ENCODE measurements at regions not wholly inside any gene's neighbourhood (a gene's known extent, or its start where the extent isn't known, plus 50 kb on each side); places are given as distances from the start of the nearest gene placed in this dataset.

- Histone ChIP-seq H3K27ac (ENCODE audit: low read length) (no peak overlapping the region), H3K4me1 (ENCODE audit: control insufficient read depth, insufficient read depth, low read length) (no peaks in the 10 kb centered on the region), H3K36me3 (ENCODE audit: control insufficient read depth, insufficient read depth, low read length) (no peaks in the 10 kb centered on the region), H3K9me3 (ENCODE audit: control insufficient read depth, insufficient read depth, low read depth, low read length) (no peaks in the 10 kb centered on the region), H3K4me3 (ENCODE audit: low read depth in 2 of 2, low read length in 2 of 2) (no peak overlapping the region), H3K27me3 (ENCODE audit: control insufficient read depth, insufficient read depth, low read length) (no peaks in the 10 kb centered on the region)
- BruUV-seq (replicated peaks) = no TSS peak
- ChIA-PET POLR2A (no interaction called here), CTCF (no interaction called here)
- in situ Hi-C loops (cut with HindIII; ENCODE audit: low pct_unique_long_range_greater_than_20kb, low sequenced_read_pairs) (no loop called here), intact Hi-C loops (cut with micrococcal nuclease; ENCODE audit: unreplicated experiment) (no loop called here)
- TF ChIP-seq POLR2AphosphoS5 (IDR thresholded peaks at IDR 0.05; ENCODE audit: low read depth, low read length) = no peak
- TF ChIP-seq CTCF (IDR thresholded peaks at IDR 0.05) = no peak
- no peak for TF ChIP-seq TCF7L2 (IDR thresholded peaks at IDR 0.05; ENCODE audit: low read depth, low read length)
- TF ChIP-seq REST (IDR thresholded peaks at IDR 0.05; ENCODE audit: insufficient read depth in 1 of 2, low read depth in 2 of 2, low read length in 1 of 2) = no peak
- TF ChIP-seq SIN3A (IDR thresholded peaks at IDR 0.05; ENCODE audit: borderline replicate concordance, insufficient read depth, low read depth, low read length) = no peak
- DNase-seq (ENCODE audit: low read depth, low spot score) = no peak
- no peak for ATAC-seq
Observed at GRCh38 chr13:73667756-73668155, 466.4 kb downstream of the KLF12 start.

GRCh38 chr13:73665261-73665660 lies 468.9 kb downstream of the KLF12 start:
- H3K4me1 ChIP-seq (ENCODE audit: control insufficient read depth, insufficient read depth, low read length) = no peaks in the 10 kb centered on the region
- ChIA-PET CTCF (no interaction called here), POLR2A (no interaction called here)
- TF ChIP-seq SIN3A (IDR thresholded peaks at IDR 0.05; ENCODE audit: borderline replicate concordance, insufficient read depth, low read depth, low read length) = no peak
- no peak for TF ChIP-seq TCF7L2 (IDR thresholded peaks at IDR 0.05; ENCODE audit: low read depth, low read length)
- no peak for TF ChIP-seq POLR2AphosphoS5 (IDR thresholded peaks at IDR 0.05; ENCODE audit: low read depth, low read length)
- TF ChIP-seq REST (IDR thresholded peaks at IDR 0.05; ENCODE audit: insufficient read depth in 1 of 2, low read depth in 2 of 2, low read length in 1 of 2) = no peak
- intact Hi-C loops (cut with micrococcal nuclease; ENCODE audit: unreplicated experiment) (no loop called here), in situ Hi-C loops (cut with HindIII; ENCODE audit: low pct_unique_long_range_greater_than_20kb, low sequenced_read_pairs) (no loop called here)
- no peaks in the 10 kb centered on the region for H3K9me3 ChIP-seq (ENCODE audit: control insufficient read depth, insufficient read depth, low read depth, low read length)
- H3K27me3 ChIP-seq (ENCODE audit: control insufficient read depth, insufficient read depth, low read length) = no peaks in the 10 kb centered on the region
- no peak for DNase-seq (ENCODE audit: low read depth, low spot score)
- ATAC-seq = no peak
- no peak overlapping the region for H3K4me3 ChIP-seq (ENCODE audit: low read depth in 2 of 2, low read length in 2 of 2)
- H3K36me3 ChIP-seq (ENCODE audit: control insufficient read depth, insufficient read depth, low read length) = no peaks in the 10 kb centered on the region
- no TSS peak for BruUV-seq (replicated peaks)
- H3K27ac ChIP-seq (ENCODE audit: low read length) = no peak overlapping the region
